ENCODE measurements at regions not wholly inside any gene's neighbourhood (a gene's known extent, or its start where the extent isn't known, plus 50 kb on each side); places are given as distances from the start of the nearest gene placed in this dataset.

DNA sequence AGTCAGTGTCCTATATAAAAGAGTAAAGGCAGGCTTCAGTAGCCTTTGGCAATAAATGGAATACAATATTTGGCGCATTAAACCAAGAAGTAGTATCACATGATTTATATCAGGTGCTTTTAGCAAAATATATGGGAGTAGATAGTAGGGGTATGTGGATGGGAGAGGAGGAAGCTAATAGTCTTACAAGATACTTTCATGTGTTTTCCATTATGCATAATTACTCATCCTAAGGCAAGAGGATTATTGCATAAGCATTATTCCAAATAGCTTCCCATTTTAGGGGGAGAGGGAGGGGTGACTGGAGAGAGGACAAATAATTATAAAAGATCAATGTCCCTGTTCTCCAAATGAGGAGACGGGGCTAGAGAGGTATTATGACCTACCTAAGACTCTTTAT, 104.3 kb downstream of the DUSP6 start:
- DNase-seq (ENCODE audit: low spot score in 2 of 2): no peak
- H3K27ac ChIP-seq: no peak overlapping the region
- TF ChIP-seq, protein P1, sequence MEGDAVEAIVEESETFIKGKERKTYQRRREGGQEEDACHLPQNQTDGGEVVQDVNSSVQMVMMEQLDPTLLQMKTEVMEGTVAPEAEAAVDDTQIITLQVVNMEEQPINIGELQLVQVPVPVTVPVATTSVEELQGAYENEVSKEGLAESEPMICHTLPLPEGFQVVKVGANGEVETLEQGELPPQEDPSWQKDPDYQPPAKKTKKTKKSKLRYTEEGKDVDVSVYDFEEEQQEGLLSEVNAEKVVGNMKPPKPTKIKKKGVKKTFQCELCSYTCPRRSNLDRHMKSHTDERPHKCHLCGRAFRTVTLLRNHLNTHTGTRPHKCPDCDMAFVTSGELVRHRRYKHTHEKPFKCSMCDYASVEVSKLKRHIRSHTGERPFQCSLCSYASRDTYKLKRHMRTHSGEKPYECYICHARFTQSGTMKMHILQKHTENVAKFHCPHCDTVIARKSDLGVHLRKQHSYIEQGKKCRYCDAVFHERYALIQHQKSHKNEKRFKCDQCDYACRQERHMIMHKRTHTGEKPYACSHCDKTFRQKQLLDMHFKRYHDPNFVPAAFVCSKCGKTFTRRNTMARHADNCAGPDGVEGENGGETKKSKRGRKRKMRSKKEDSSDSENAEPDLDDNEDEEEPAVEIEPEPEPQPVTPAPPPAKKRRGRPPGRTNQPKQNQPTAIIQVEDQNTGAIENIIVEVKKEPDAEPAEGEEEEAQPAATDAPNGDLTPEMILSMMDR (IDR thresholded peaks at IDR 0.05): no peak
- H3K9me3 ChIP-seq: no peaks in the 10 kb centered on the region
- no peaks in the 10 kb centered on the region for H3K27me3 ChIP-seq
- H3K4me3 ChIP-seq: no peak overlapping the region
- H3K36me3 ChIP-seq: no peaks in the 10 kb centered on the region
- intact Hi-C loops (cut with DNase I): no loop called here
- H3K4me1 ChIP-seq: peaks cover 0 to 7% of the 10 kb centered on the region in 2 donors

DNA sequence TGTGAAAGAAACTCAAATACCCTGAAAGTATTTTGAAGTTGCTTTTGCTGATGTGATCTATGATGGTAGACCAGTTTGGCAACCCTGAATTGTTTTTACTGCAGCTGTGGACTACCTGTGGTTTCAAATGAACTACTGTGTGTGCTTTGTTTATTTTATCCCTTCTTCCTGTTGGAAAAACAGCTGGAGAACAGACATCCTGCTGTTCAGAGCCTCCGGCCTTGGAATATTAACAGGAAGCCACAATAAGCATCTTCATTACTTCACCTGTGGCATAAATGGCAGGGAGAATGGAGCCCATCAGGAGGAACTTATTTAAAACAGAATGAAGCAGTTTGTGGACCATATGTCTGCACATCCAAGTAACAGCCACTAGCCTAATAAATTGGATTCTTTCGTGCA, 104.8 kb downstream of the DUSP6 start:
- intact Hi-C loops (cut with DNase I): no loop called here
- DNase-seq (ENCODE audit: low spot score in 2 of 2): no peak
- Histone ChIP-seq H3K9me3 (no peaks in the 10 kb centered on the region), H3K4me1 (peaks cover 0 to 7% of the 10 kb centered on the region in 2 donors), H3K36me3 (no peaks in the 10 kb centered on the region), H3K27me3 (no peaks in the 10 kb centered on the region), H3K4me3 (no peak overlapping the region), H3K27ac (no peak overlapping the region)
- TF ChIP-seq, protein P1 (IDR thresholded peaks at IDR 0.05): no peak

DNA sequence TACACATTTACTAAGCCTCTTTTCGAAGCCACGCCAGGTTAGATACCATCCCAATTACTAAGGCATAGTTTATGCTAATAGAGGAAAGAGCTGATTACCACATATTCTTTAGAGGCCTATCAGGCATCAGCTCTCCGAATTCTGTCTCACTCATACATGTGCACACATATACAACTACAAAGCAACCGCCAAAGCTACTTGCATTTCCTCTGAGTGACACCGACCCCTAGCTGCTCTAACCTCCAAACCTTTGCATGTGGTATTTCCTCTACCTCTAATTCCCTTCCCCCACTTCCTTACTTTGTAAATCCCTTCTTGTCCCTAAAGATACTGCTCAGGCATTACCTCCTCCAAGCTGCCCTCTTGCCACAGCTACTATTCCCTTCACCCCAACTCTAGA, 107.2 kb downstream of the DUSP6 start:
- no peak for DNase-seq (ENCODE audit: low spot score in 2 of 2)
- Histone ChIP-seq H3K4me3 (no peak overlapping the region), H3K4me1 (no peaks in the 10 kb centered on the region), H3K36me3 (no peaks in the 10 kb centered on the region), H3K27me3 (no peaks in the 10 kb centered on the region), H3K9me3 (no peaks in the 10 kb centered on the region), H3K27ac (no peak overlapping the region)
- intact Hi-C loops (cut with DNase I): no loop called here
- TF ChIP-seq, protein P1 (IDR thresholded peaks at IDR 0.05): no peak

DNA sequence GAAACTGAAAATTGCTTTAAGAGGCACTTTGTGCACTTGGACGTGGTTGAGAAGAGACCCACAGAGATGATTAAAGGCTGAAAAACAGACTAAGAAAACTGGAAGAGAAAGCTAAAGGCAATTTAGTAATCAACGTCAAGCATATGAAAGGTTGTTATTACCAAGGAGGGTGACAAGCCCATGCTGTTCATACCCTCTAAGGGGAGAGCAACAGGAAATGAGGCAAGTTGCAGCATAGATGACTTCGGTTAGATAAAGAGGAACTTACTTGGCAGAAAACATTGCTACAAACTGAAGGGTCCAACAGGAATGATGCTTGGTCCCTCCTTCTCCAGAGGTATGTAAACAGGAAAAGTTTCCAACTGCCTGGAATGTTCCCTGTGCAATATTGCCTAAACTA, 107.8 kb downstream of the DUSP6 start:
- no peak for DNase-seq (ENCODE audit: low spot score in 2 of 2)
- no peak overlapping the region for H3K27ac ChIP-seq

DNA sequence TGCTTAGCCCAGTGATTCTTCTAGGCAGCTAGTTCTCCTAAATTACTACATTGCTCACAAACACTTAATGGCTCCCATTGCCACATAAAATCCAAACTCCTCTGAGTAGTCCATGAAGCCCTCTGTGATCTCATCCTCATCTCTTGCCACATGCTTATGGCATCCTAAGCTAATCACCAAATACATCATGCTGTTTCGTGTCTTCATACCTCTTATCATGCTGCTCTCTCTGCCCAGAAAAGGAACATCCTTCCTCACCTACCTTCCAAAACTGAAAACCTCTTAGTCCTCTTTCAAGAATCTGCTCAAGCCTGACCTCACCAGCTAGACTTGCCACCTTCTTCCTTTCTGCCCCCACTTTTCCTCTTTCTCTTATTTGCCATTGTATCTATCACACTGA, 108.5 kb downstream of the DUSP6 start:
- peaks cover 1 to 4% of the 10 kb centered on the region in 2 donors for H3K4me1 ChIP-seq
- no peak overlapping the region for H3K27ac ChIP-seq
- no peaks in the 10 kb centered on the region for H3K9me3 ChIP-seq
- no peak overlapping the region for H3K4me3 ChIP-seq
- no peaks in the 10 kb centered on the region for H3K27me3 ChIP-seq
- intact Hi-C loops (cut with DNase I): no loop called here
- no peaks in the 10 kb centered on the region for H3K36me3 ChIP-seq
- TF ChIP-seq, protein P1 (IDR thresholded peaks at IDR 0.05): no peak
- DNase-seq (ENCODE audit: low spot score in 2 of 2): no peak

More for the DNA sequence above, 107.8 kb downstream of the DUSP6 start:
- TF ChIP-seq, protein P1 (IDR thresholded peaks at IDR 0.05): no peak
- intact Hi-C loops (cut with DNase I): no loop called here
- H3K27me3 ChIP-seq: no peaks in the 10 kb centered on the region
- no peaks in the 10 kb centered on the region for H3K9me3 ChIP-seq
- H3K4me1 ChIP-seq: no peaks in the 10 kb centered on the region
- no peaks in the 10 kb centered on the region for H3K36me3 ChIP-seq
- no peak overlapping the region for H3K4me3 ChIP-seq

DNA sequence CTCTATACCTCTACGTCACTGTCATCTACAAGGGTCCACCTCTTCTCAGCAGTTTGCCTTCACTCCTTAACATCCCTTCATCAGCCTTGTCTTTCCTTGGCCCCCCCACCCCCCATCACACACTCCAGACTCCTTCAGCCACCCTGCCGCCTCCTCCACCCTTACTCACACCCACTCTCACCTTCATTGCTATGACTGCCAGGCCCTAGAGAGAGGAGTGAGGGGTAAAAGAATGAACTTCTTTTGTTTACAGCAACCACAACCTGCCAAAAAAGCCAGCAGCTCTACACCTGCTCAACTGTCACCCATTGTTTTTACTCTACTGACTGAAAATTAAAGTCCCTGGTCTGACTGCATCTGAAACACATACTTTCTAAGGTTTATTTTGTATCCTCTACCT, 112.8 kb downstream of the DUSP6 start:
- Histone ChIP-seq H3K27me3 (no peaks in the 10 kb centered on the region), H3K4me1 (peaks cover 5 to 7% of the 10 kb centered on the region in 2 donors), H3K9me3 (no peaks in the 10 kb centered on the region), H3K27ac (peak overlapping the region in 1 of 2 donors; percentile 59), H3K36me3 (no peaks in the 10 kb centered on the region), H3K4me3 (no peak overlapping the region)
- DNase-seq (ENCODE audit: low spot score in 2 of 2): no peak
- TF ChIP-seq, protein P1 (IDR thresholded peaks at IDR 0.05): no peak
- intact Hi-C loops (cut with DNase I): no loop called here
